Activated CD4-positive, alpha-beta T cell treated with anti-CD3 and anti-CD28 coated beads, Interleukin-10, Interleukin-2, amounts not matched to agents 100 ng/mL and 50 ng/mL, durations not matched to agents 16 hours and 8 hours (primary cell): ENCODE measurements at regions not wholly inside any gene's neighbourhood (a gene's known extent, or its start where the extent isn't known, plus 50 kb on each side); places are given as distances from the start of the nearest gene placed in this dataset.

Experiments
- DNase-seq: peaks from one replicate; pipeline ENCODE4 v3.0.0-alpha.2; 2020

DNA sequence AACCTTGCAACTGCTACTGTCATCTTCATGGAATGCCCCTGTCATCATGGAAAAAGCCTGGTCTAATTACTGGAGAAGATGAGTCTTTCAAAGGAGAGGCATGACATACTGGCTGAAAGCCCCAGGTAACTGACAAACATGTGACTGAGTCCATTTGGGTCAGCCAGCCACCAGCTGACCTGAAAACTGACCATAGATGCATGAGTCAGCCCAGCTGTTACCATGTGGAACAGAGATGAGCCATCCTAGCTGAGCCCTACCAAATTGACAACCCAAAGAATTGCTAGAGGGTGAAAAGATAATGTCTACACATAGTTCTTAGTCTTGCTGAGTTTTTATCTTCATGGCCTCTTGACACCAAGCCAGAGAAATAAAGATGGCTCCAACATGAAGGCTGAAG is 311.8 kb downstream of the UTP18 start:
- DNase-seq, result no peak
